Osteocyte (in vitro differentiated cells): ENCODE measurements at regions not wholly inside any gene's neighbourhood (a gene's known extent, or its start where the extent isn't known, plus 50 kb on each side); places are given as distances from the start of the nearest gene placed in this dataset.

ENCODE experiments used
- DNase-seq: peaks from one replicate; pipeline ENCODE4 v3.0.0; 2021; ENCODE audit warnings: mixed read lengths; ENCODE audit not compliant: unreplicated experiment; ENCODE audit errors: extremely low spot score
- H3K27ac Mint-ChIP-seq: one replicate; pipeline ENCODE4 v1.8.0; 2021; ENCODE audit warnings: mild to moderate bottlenecking, mixed read lengths; ENCODE audit not compliant: unreplicated experiment
- H3K27me3 Mint-ChIP-seq: one replicate; pipeline ENCODE4 v1.8.0; 2021; ENCODE audit warnings: mixed read lengths; ENCODE audit not compliant: unreplicated experiment
- H3K36me3 Mint-ChIP-seq: one replicate; pipeline ENCODE4 v1.8.0; 2021; ENCODE audit warnings: mixed read lengths; ENCODE audit not compliant: unreplicated experiment
- H3K4me1 Mint-ChIP-seq: one replicate; pipeline ENCODE4 v1.8.0; 2021; ENCODE audit warnings: mixed read lengths; ENCODE audit not compliant: unreplicated experiment
- H3K4me3 Mint-ChIP-seq: one replicate; pipeline ENCODE4 v1.8.0; 2021; ENCODE audit warnings: mild to moderate bottlenecking, moderate library complexity, mixed read lengths; ENCODE audit not compliant: unreplicated experiment
- H3K9me3 Mint-ChIP-seq: one replicate; pipeline ENCODE4 v1.8.0; 2021; ENCODE audit warnings: mixed read lengths; ENCODE audit not compliant: unreplicated experiment
- TF ChIP-seq, protein P1 (sequence below): fragments of 200-600 bp; sonication (generic); IDR thresholded peaks from 2 replicates; pipeline ENCODE4 v1.5.0; 2021; ENCODE audit warnings: antibody characterized with exemption, mild to moderate bottlenecking, moderate library complexity

DNA sequence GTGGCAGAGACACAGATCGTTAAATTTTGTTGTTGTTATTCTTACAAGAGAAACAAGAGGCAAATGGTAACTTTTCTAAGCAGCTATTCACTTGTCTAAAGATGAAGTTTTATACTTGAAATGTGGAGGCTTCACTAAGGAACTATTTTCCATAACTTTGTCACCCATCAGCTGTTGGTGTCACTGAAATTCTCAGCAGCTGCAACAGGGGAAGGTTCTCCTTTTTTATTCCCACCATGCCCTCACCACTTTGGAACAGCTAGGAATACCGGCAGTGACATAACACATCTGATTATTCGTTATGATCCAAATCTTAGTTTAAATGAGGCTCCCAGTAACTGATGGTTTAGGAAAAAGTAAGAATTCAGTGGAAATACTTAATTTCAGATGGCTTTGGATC is 147.0 kb upstream of the LEF1 start:
- Mint-ChIP-seq H3K36me3 (no peaks in the 10 kb centered on the region), H3K27ac (no peak overlapping the region), H3K4me3 (no peak overlapping the region), H3K9me3 (no peaks in the 10 kb centered on the region), H3K4me1 (peaks cover 13% of the 10 kb centered on the region), H3K27me3 (peaks cover 23% of the 10 kb centered on the region)
- TF ChIP-seq, protein P1, sequence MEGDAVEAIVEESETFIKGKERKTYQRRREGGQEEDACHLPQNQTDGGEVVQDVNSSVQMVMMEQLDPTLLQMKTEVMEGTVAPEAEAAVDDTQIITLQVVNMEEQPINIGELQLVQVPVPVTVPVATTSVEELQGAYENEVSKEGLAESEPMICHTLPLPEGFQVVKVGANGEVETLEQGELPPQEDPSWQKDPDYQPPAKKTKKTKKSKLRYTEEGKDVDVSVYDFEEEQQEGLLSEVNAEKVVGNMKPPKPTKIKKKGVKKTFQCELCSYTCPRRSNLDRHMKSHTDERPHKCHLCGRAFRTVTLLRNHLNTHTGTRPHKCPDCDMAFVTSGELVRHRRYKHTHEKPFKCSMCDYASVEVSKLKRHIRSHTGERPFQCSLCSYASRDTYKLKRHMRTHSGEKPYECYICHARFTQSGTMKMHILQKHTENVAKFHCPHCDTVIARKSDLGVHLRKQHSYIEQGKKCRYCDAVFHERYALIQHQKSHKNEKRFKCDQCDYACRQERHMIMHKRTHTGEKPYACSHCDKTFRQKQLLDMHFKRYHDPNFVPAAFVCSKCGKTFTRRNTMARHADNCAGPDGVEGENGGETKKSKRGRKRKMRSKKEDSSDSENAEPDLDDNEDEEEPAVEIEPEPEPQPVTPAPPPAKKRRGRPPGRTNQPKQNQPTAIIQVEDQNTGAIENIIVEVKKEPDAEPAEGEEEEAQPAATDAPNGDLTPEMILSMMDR, result no peak
- no peak for DNase-seq

DNA sequence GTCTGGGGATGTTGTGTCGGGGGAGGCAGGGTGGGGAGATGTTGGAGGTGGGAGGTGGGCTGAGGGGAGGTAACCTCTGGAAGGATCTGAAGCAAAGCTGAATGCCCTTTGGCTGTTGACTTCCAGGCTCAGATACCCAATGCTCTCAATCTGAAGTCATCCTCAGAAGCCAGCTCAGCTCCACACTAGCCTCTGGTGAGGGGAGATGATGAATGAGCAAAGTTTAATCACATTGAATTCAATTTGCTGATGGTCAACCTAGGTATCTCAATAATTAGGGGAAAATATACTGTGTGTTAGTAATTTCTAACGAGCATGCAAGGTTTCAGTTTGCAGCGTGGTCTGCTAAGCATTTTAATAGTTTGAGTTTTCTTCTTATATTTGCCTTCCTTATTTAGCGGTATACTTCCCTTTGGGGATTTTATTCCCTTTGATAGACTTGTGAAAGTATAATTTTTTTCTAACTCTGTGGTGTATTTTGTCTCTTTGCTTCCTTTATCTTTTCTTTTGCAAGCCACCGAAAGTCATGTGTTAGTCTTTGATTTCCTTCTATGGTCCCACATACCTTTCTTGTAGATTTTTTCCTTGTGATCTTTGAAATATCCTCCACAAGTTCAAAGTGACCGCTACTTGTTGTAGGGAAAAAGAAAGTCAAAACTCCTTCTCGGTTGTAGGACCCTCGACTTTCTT is 146.3 kb upstream of the LEF1 start:
- Mint-ChIP-seq H3K36me3 (no peaks in the 10 kb centered on the region), H3K9me3 (no peaks in the 10 kb centered on the region), H3K4me3 (no peak overlapping the region), H3K27ac (no peak overlapping the region), H3K27me3 (peaks cover 23% of the 10 kb centered on the region), H3K4me1 (peaks cover 9% of the 10 kb centered on the region)
- TF ChIP-seq, protein P1, result no peak
- DNase-seq, result no peak

DNA sequence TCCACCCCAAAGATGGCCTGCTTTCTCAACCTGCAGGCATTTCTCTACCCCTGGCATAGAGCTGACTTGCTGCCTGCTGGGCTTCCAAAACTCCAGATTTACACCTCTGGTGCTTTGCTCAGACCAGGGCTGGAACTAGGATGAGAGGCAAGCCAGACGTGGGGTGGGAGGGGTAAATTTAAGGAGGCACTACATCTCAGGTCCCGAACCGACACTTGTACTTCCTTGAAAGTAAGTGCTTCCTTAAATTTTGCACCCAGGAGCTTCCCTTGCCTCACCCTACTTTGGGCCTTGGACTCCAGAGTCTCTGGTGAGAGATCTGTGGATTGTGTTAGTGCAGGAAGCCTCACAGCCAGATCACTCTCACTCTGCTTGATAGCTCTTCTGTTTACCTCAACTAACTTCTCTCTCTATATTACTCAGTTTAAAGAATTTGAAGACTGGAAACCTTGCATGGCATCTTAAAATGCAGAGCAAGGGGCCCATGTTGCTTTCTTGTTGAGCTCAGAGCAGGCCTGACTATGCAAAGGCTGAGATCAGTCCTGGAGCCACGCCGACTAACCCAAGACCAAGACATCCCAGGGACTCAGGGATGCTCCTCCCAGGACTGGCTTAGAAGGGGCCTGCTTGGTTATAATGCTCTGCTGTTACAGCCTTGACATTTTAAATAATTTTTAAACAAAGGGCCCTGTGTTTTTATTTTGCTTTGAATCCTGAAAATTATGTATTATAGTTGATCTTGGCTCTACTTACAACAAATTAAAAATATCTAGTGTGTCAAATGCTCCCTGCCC is 145.0 kb upstream of the LEF1 start:
- no peak overlapping the region for H3K27ac Mint-ChIP-seq
- no peak overlapping the region for H3K4me3 Mint-ChIP-seq
- no peaks in the 10 kb centered on the region for H3K36me3 Mint-ChIP-seq
- H3K4me1 Mint-ChIP-seq, result no peaks in the 10 kb centered on the region
- DNase-seq, result no peak
- no peaks in the 10 kb centered on the region for H3K9me3 Mint-ChIP-seq
- peaks cover 23% of the 10 kb centered on the region for H3K27me3 Mint-ChIP-seq
- TF ChIP-seq, protein P1, result no peak

DNA sequence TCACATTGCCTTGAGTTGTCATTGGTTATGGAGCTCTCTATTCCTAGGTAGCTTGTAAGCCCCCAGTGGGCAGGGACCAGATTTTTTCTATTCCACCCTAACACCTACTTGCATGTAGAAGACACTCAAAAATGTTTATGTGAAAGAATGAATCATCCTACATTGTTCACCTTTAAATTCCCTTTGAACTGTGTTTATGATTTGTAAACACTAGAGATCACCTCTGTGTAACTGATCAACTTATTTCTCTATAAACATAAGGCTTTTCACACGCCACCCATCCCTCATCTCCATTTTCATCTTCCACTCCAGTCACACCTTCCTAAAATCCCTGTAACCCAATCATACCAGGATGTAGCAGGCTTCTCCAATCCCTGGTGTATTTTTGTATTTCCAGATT is 142.6 kb upstream of the LEF1 start:
- no peaks in the 10 kb centered on the region for H3K36me3 Mint-ChIP-seq
- no peaks in the 10 kb centered on the region for H3K9me3 Mint-ChIP-seq
- H3K27me3 Mint-ChIP-seq, result peaks cover 21% of the 10 kb centered on the region
- no peaks in the 10 kb centered on the region for H3K4me1 Mint-ChIP-seq
- H3K27ac Mint-ChIP-seq, result no peak overlapping the region
- no peak for DNase-seq
- TF ChIP-seq, protein P1, result no peak
- H3K4me3 Mint-ChIP-seq, result no peak overlapping the region

DNA sequence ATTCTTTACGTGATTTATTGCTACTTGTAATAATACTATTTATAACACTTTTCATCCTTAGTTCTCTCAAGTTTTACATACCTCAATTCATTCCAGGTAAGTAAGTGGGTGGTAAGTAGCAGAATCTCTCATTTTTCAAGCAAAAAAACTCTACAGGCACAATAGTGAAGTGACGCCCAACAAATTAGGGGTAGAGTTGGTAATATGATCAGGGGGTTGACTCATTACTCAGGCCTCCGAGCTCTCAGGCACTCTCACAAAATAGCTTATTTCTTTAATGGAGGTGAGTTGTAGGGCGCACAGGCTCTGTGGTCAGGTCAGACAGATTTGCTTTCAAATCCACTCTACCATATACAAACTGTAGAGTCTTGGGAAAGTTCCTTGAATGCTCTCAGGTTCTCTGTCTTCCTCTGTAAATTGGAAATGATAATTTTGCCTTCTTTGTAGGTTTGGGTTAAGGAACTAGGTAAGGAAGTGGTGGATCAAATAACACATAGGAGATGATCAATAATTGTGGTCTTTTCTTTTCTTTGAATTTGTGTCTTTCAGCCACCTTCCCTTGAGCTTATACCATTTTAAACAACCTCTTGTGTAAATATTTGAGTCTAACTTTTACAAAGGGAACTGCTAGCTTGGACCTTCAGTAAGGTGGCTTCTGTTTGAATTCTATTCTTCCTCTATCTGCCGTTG is 134.9 kb upstream of the LEF1 start:
- no peaks in the 10 kb centered on the region for H3K36me3 Mint-ChIP-seq
- no peak overlapping the region for H3K4me3 Mint-ChIP-seq
- DNase-seq, result no peak
- H3K27me3 Mint-ChIP-seq, result peaks cover 2% of the 10 kb centered on the region
- H3K9me3 Mint-ChIP-seq, result peaks cover 10% of the 10 kb centered on the region
- H3K4me1 Mint-ChIP-seq, result no peaks in the 10 kb centered on the region
- no peak overlapping the region for H3K27ac Mint-ChIP-seq
- TF ChIP-seq, protein P1, result no peak
